ENCODE measurements at regions not wholly inside any gene's neighbourhood (a gene's known extent, or its start where the extent isn't known, plus 50 kb on each side); places are given as distances from the start of the nearest gene placed in this dataset.

DNA sequence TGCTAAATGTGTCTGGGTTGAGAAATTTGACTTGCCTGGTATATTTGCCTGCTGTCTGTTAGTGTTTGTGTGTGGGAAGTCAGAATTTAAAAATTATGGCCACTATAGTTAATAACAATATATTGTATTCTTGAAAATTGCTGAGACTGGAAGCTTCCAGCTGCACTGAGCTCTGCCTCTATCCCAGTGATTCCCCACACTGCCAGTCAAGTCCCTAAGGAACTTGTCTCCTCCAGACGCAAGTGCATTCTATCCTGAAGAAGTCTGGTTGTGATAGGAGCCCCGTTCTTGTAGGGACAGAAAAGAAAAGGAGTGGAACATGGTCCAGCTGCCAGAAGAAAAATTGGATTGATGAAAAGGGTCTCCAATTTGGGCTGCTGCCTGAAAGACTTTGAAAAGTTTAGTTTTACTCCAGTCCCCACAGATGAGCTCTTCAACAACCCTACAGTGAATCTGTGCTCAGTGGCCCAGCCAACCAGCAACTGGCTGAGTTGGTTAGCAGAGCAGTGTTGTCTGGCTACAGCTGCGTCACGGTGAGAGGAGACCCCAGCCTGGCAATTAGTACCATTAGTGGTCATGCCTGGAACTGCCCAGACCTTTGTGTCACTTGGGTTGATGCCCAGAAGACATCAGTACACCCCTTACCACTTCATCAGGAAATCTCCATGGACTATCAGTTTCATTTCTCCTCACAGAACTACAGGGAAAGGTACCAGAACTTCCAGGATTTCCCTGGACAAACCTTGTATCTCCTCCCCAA lies 183.1 kb upstream of the MCHR2 start:
- no peak for FAIRE-seq

DNA sequence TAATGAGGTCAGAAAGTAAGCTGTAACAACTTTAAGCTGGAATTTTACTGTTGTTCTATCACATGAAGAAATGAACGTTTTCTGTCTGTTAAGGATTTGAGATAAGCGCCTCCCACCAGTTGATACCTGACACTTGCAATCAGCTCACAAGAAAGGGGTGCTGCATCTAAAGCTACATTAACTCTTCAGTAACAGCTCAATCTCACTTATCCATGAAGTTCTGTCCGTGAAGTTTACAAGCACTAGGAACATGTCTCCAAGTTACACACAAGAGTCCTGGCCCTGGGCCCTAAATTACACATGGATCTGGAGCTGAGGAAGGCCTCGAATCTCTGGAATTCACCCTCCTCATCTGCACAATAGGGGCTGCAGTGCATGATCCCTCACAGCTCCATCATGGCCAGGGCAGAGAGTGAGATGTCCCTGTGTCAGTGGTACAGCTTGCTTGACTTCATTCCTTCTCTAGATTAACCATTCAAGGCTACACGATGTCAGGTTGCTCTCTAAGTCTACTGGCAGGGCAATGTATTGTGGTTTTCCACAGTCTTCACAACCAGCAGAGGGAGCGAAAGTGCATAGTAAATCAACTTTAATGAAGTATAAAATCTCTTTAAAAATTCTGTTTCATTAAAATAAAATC lies 182.4 kb upstream of the MCHR2 start:
- no peak for FAIRE-seq

- FAIRE-seq: no peak
Observed at GRCh38 chr6:100175814-100176310, 181.8 kb upstream of the MCHR2 start.

DNA sequence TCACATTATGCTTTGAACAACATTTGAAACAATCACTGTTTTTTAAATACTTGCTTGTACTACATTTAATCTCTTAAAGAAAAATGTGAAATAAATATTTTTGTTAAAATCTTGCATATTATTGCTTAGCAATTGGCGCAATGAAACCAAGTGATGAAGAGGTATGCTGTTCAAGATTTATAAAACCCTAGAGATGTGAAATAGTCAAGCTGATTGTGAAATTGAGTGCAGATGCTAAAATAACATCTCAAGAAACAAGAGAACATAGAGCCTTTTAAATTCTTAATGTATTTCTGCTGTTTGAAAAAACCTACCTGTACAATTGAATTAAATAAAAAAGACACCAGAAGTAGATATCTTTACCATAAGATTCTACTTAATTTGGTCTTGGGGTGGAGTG lies 179.2 kb upstream of the MCHR2 start:
- no peak for FAIRE-seq

GRCh38 chr6:100172322-100172713 lies 178.3 kb upstream of the MCHR2 start:
- FAIRE-seq: no peak

GRCh38 chr6:100171533-100172321 lies 177.7 kb upstream of the MCHR2 start:
- no peak for FAIRE-seq

- no peak for FAIRE-seq
Observed at GRCh38 chr6:100168148-100168547, 174.1 kb upstream of the MCHR2 start.

DNA sequence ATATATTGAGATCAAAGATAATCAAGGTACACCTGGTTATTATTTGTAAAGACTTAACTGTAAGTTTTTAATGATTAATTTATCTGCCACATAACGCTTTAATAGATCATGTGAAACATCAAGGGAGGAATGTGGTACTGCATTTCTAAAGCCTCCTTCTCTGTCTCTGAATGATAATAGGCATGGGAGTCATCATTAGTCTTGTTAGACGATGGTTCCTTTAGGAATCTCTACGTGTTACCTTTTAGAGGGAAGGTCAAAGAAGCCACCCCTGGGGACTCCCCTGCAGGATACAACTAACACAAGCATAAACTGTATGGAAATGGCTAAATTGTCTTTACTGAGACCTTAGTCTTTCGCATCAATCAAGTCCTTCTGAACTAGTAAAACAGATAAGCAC lies 173.6 kb upstream of the MCHR2 start:
- no peak for FAIRE-seq

- no peak for FAIRE-seq
Observed at GRCh38 chr6:100166956-100167355, 172.9 kb upstream of the MCHR2 start.

GRCh38 chr6:100165442-100165841 lies 171.4 kb upstream of the MCHR2 start:
- no peak for FAIRE-seq

- FAIRE-seq: no peak
Observed at GRCh38 chr6:100163035-100163434, 169.0 kb upstream of the MCHR2 start.

DNA sequence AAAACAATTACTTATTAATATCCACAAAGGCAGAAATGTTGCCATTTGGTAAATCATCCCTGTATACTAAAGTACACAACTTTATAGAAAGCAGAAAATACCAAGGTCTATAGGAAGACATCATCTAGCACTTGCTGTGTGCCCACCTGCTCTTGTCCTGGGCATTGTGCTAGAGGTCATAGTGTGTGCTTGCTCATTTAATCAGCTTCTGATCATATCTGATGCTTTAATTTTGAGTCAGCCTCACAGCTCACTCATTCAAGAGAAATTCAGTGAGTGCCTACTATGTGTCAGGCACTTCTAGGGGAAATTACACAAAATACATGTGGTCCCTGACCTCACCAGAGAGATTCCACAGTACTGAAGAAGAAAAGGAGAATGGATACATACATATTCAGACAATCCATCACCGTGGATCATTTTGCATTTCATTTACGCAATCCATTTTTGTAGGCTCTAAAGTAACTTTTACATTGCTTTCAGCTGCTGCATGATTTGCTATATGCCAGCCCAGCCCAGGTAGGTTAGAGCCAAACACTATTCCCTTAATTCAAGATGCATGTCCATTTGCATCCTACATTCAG lies 167.9 kb upstream of the MCHR2 start:
- no peak for FAIRE-seq

DNA sequence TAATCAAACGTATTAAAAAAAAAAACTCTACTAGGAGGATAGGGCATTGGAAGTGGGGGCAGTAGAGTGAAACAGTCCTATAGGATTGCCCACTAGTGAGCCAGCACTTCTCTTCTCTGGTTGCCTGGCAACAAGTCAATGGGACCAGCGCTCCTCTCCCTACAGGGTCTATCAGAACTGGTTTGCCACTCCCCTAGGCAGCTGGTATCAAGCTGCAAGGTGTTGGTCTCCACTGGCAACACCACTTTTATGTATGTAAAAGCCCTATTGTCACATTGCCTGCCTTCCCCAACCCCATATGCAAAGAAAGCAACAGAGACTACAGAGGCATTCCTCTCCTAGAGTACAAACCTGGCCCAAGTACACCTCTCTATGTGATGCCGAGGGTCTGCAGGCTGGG lies 166.9 kb upstream of the MCHR2 start:
- FAIRE-seq: no peak

GRCh38 chr6:100155141-100155540 lies 161.1 kb upstream of the MCHR2 start:
- no peak for FAIRE-seq

DNA sequence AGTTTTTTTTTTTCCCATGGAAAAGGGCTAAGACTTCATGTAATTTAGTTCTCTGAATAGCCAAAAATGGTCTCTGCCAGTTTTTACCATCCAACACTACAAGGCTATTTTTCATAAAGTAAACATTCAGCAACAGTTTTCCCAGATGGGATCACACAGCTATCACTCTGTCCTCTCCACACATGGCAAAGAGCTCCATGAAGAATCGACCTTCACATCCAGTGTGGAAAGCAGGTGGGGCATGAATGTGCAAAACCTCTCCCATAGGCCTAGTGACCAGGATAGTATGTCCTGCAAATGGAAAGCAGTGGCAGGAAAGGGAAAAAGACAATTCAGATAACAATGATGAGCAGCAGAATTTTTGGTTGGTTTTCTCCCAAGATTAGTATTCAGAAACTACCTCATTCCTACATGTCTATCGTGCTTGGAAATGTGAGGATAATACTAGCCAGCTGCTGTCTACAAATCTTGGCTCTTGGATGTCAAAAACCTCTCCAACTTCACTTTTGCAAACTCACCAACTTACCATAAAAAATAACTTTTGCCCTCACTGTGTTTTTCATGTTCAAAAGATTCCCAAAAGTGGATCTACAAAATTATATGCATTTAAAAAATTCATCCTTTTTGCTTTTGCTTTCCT lies 159.7 kb upstream of the MCHR2 start:
- no peak for FAIRE-seq

- no peak for FAIRE-seq
Observed at GRCh38 chr6:100152201-100152600, 158.2 kb upstream of the MCHR2 start.

DNA sequence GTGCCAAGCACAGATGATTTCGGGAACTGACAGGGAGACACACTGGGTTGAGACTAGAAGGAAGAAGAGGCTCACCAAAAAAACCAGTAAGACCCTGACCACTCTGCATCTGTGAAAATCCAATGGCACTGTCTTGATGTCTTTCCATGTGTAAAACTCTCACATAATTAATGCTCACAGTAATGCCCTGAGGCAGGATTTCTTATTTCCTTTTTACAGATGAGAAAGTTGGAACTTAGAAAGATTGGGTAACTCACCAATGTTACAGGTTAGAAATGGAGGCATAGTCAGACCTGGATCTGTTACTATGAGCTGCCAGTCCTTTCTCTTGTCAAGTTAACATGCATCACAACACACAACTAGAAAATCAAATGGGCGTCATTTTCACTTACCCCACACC lies 151.0 kb upstream of the MCHR2 start:
- no peak for FAIRE-seq

DNA sequence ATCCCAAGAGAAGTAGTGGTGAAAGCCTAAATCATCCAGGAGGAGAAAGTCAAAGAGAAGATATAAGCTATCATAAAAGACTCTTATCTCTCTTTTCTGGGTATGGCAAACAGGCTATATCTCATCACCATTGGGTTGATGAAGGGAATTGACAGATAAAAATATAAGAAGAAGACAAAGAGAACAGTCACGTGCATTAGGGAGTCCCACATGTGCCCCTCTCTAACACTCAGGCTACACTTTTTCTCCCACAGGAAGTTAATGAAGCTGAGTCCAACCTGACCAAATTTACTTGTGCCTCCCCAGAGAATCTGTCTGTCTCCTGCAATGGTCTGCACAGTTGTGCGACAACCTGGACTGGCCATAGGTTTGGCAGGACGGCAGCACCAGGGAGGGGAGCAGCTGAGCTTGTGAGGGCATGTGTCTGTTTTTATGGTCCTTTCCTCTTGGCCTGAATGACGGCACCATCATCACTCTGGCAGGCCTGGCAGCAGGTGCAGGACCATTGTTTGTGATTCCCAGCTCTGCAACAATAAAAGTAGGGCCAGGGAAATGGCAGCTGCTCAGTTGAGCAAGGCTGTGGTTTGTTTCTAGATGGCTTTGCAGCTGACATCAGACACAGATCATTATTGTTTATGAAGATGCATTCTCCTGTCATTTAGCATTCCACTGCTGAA lies 144.5 kb upstream of the MCHR2 start:
- no peak for FAIRE-seq

DNA sequence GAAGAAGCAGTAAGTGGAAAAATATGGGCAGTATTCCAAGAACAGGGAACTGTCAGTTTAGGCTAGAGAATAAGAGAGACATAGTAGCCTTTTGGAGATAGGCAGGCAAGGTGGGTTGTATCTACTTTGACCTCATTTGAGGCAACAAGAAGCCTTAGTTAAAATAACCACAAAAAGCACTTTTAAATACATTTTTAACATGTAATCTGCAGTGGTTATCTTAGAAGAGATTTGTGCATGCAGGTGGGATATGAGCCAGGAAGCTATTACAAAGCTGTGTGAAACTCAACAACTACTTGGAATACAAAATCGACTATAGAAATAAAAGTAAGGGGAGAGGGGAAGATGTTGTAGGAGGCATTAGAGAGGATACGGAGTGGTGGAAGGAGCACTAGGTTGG lies 143.7 kb upstream of the MCHR2 start:
- no peak for FAIRE-seq

DNA sequence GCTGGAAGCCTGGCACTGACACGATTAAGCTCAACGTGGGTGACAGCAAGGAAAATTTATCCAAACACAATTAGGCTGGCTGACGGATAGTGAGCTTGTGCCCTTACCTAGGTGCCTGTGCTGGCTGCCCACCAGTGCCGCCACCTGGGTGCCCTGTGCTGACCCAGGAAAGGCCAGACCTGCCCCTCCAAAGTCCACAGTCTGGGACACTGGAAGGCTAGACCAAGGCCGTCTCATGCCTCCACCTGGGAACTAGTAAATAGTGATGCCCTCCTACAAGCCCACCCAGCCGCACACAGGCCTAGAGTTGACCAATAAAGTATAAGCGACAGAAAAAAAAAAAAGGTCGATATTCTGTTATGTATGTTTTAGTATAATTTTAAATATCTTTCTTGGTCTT lies 142.6 kb upstream of the MCHR2 start:
- FAIRE-seq: no peak

GRCh38 chr6:100135977-100136376 lies 142.0 kb upstream of the MCHR2 start:
- FAIRE-seq: no peak

GRCh38 chr6:100134703-100135102 lies 140.7 kb upstream of the MCHR2 start:
- FAIRE-seq: no peak
